ENCODE measurements at regions not wholly inside any gene's neighbourhood (a gene's known extent, or its start where the extent isn't known, plus 50 kb on each side); places are given as distances from the start of the nearest gene placed in this dataset.

DNA sequence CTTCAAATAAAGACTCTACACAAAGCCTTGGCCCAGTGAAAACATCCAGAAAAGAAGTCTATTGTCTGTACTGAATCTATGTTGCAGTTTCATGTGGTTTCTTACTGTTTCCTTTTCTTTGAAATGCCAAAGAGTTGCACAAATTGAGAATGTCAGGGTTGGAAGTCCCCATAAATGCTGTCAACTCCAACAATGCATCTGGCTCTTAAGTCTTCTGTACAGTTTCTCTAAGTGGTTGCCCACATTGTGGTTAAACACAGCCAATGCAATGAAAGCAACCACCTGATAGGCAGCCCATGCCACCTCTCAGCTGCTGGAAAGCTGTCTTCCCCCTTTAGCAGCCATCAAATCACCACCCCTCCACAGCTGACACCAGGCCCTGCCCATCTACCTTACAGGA is 67.2 kb upstream of the C1GALT1C1 start:
- TF ChIP-seq, protein P1, sequence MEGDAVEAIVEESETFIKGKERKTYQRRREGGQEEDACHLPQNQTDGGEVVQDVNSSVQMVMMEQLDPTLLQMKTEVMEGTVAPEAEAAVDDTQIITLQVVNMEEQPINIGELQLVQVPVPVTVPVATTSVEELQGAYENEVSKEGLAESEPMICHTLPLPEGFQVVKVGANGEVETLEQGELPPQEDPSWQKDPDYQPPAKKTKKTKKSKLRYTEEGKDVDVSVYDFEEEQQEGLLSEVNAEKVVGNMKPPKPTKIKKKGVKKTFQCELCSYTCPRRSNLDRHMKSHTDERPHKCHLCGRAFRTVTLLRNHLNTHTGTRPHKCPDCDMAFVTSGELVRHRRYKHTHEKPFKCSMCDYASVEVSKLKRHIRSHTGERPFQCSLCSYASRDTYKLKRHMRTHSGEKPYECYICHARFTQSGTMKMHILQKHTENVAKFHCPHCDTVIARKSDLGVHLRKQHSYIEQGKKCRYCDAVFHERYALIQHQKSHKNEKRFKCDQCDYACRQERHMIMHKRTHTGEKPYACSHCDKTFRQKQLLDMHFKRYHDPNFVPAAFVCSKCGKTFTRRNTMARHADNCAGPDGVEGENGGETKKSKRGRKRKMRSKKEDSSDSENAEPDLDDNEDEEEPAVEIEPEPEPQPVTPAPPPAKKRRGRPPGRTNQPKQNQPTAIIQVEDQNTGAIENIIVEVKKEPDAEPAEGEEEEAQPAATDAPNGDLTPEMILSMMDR (conservative IDR thresholded peaks at IDR 0.05) = no peak
- TF ChIP-seq ZFX (IDR thresholded peaks at IDR 0.05) = no peak
- H3K27ac ChIP-seq = no peak overlapping the region

DNA sequence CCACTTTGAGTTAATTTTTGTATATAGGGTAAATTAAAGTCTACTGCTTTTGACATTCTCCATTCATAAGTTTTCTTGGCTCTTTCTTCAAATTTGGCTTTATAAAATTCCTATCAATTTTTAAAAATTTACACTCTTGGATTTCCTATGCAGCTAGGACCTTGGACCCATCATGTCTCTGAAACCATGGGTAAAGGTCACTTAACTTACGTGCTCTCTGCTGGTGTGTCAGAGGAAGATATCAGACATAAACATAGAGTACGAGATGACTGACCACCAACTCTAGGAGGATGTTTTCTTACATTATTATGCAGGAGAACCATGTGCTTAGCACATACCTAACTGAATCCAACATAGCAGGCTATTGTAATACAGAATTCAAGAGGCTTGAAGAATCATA is 62.5 kb upstream of the C1GALT1C1 start:
- TF ChIP-seq, protein P1 (conservative IDR thresholded peaks at IDR 0.05) = no peak
- TF ChIP-seq ZFX (IDR thresholded peaks at IDR 0.05) = no peak
- H3K27ac ChIP-seq = no peak overlapping the region

DNA sequence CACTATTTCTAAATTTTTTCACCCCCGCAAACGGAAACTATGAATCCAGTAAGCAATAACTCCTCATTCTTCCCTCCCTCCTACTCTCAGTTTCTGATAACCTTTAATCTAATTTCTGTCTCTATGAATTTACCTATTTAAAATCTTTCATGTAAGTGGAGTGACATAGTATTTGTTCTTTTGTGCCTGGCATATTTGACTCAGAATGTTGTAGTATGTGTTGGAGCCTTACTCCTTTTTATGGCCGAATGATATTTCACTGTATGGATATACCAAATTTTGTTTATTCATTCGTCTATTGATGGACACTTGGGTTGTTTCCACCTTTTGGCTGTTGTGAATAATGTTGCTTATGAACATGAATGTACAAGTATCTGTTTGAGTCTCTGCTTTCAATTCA is 61.1 kb upstream of the C1GALT1C1 start:
- TF ChIP-seq ZFX (IDR thresholded peaks at IDR 0.05) = no peak
- TF ChIP-seq, protein P1 (conservative IDR thresholded peaks at IDR 0.05) = no peak
- H3K27ac ChIP-seq = no peak overlapping the region

DNA sequence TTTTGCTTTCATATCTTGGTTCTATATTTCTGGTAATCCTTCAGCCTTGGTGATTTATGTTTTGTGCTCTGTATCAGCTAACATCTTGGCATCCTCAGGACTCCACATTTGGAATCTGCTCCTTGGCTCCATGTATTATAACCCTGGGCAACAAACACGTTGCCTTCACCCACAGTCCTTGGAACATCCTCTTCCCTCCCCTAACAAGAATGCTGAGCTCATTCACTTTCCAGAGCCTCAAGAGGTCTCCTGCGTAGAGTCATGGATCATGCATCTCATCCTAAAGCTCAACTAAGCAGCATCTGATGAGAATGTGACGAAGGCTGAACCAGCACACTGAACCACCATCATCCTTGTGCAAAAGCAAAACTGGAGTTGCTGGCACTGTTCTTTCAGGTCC is 60.5 kb upstream of the C1GALT1C1 start:
- no peak overlapping the region for H3K27ac ChIP-seq
- TF ChIP-seq, protein P1 (conservative IDR thresholded peaks at IDR 0.05) = no peak
- TF ChIP-seq ZFX (IDR thresholded peaks at IDR 0.05) = no peak

DNA sequence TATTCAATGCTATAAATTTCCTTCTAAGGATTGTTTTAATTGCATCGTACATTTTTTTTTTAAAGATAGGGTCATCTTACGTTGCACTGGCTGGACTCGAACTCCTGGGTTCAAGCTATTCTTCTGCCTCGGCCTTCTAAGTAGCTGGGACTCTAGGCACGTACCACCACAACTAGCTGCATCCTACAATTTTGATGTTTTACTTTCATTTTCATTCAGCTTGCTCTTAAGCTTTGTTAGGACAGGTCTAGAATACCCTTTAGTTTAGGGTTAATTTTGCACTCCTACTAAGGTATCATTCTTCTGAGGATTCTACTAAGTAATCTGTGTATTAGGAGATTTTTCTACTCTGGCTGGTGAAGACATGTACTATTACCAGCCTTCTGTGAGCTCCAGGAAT is 50.2 kb upstream of the C1GALT1C1 start:
- TF ChIP-seq, protein P1 (conservative IDR thresholded peaks at IDR 0.05) = no peak
- TF ChIP-seq ZFX (IDR thresholded peaks at IDR 0.05) = no peak
- H3K27ac ChIP-seq = no peak overlapping the region
